ENCODE measurements at regions not wholly inside any gene's neighbourhood (a gene's known extent, or its start where the extent isn't known, plus 50 kb on each side); places are given as distances from the start of the nearest gene placed in this dataset.

- H3K4me3 ChIP-seq (ENCODE audit: insufficient read depth, low read depth, low read length): no peak overlapping the region
- H3K36me3 ChIP-seq (replicated peaks; ENCODE audit: control insufficient read depth, insufficient read depth, low read length): no peaks in the 10 kb centered on the region
- DNase-seq: no peak
- H3K27me3 ChIP-seq (ENCODE audit: control insufficient read depth, insufficient read depth, low read length): no peaks in the 10 kb centered on the region
Measured at GRCh38 chr6:6704103-6705060, 115.9 kb downstream of the LY86 start.

DNA sequence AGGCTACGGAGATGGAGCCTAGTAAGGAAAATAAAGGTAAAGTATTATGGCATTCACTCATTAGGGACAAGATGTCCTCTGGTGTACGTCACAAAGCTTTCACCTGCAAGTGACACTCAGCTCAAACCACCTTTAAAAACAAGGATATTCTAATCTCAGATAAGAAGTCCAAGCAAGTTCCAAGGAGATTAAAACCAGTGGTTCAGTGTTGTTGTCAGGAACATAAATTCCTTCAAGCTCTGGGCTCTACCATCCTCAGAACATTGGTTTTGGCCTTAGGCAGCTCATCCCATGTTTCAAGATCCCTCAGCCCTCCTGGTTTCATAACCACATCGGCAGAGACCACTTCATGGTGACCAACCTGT, 116.5 kb downstream of the LY86 start:
- Histone ChIP-seq H3K36me3 (replicated peaks; ENCODE audit: control insufficient read depth, insufficient read depth, low read length) (no peaks in the 10 kb centered on the region), H3K27me3 (ENCODE audit: control insufficient read depth, insufficient read depth, low read length) (no peaks in the 10 kb centered on the region), H3K4me3 (ENCODE audit: insufficient read depth, low read depth, low read length) (no peak overlapping the region)
- DNase-seq: no peak

- no peak overlapping the region for H3K4me3 ChIP-seq (ENCODE audit: insufficient read depth, low read depth, low read length)
- H3K36me3 ChIP-seq (replicated peaks; ENCODE audit: control insufficient read depth, insufficient read depth, low read length): no peaks in the 10 kb centered on the region
- H3K27me3 ChIP-seq (ENCODE audit: control insufficient read depth, insufficient read depth, low read length): no peaks in the 10 kb centered on the region
- DNase-seq: no peak
Measured at GRCh38 chr6:6705915-6706675, 117.6 kb downstream of the LY86 start.

- Histone ChIP-seq H3K36me3 (replicated peaks; ENCODE audit: control insufficient read depth, insufficient read depth, low read length) (no peaks in the 10 kb centered on the region), H3K4me3 (ENCODE audit: insufficient read depth, low read depth, low read length) (no peak overlapping the region), H3K27me3 (ENCODE audit: control insufficient read depth, insufficient read depth, low read length) (no peaks in the 10 kb centered on the region)
- DNase-seq: no peak
Measured at GRCh38 chr6:6707143-6707542, 118.6 kb downstream of the LY86 start.

DNA sequence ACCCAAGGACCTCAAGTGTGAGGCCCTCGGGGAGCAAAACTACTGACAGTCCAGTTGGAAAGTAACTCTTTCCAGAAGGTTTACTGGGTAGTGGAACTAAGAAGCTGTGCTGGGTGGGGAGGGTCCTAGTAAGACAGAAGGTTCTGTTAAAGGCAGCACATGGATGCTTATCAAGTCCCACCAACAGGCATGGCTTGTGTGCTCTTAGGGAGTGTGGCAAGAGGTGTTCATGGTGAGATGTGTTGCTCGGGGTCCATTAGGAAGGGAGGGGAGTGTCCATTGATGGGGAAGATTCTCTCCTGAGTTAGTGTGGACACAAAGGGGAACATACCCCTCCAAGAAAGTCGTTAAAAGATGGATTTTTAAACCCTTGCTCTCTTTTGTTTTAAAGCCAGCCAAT, 120.6 kb downstream of the LY86 start:
- H3K4me3 ChIP-seq (ENCODE audit: insufficient read depth, low read depth, low read length): no peak overlapping the region
- no peaks in the 10 kb centered on the region for H3K36me3 ChIP-seq (replicated peaks; ENCODE audit: control insufficient read depth, insufficient read depth, low read length)
- H3K27me3 ChIP-seq (ENCODE audit: control insufficient read depth, insufficient read depth, low read length): no peaks in the 10 kb centered on the region
- no peak for DNase-seq

- H3K27me3 ChIP-seq (ENCODE audit: control insufficient read depth, insufficient read depth, low read length): no peaks in the 10 kb centered on the region
- no peaks in the 10 kb centered on the region for H3K36me3 ChIP-seq (replicated peaks; ENCODE audit: control insufficient read depth, insufficient read depth, low read length)
- DNase-seq: no peak
- no peak overlapping the region for H3K4me3 ChIP-seq (ENCODE audit: insufficient read depth, low read depth, low read length)
Measured at GRCh38 chr6:6711031-6711785, 122.7 kb downstream of the LY86 start.

DNA sequence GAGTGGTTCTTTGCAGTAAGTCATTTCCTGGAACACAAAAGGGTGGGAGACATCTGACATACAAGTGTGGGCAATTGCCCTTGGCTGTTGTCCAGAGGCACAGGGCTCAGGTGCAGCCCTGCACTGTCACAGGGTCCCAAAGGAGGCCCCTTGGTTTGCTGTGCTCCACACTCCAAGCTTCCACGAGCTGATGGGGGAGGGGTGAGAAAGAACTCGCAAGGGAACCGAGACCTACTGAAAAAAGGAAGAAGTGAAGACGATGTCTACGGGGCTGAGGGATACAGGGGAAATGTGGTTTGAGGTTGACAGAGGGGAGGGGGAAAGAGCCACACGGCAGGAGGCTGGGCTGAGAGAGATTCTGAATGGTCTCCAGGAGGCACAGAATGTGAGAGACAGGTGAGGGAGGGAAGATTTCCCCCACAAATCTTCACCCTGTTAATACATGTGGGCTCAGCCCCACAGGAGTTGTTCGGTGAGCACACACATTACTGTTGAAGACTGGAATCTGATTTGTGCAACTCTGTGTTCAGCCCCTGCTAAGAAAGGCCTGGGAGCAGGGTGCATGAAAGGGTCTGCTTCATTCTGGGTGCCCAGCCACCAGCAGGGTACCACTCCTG, 123.4 kb downstream of the LY86 start:
- Histone ChIP-seq H3K36me3 (replicated peaks; ENCODE audit: control insufficient read depth, insufficient read depth, low read length) (no peaks in the 10 kb centered on the region), H3K4me3 (ENCODE audit: insufficient read depth, low read depth, low read length) (no peak overlapping the region), H3K27me3 (ENCODE audit: control insufficient read depth, insufficient read depth, low read length) (no peaks in the 10 kb centered on the region)
- DNase-seq: no peak

DNA sequence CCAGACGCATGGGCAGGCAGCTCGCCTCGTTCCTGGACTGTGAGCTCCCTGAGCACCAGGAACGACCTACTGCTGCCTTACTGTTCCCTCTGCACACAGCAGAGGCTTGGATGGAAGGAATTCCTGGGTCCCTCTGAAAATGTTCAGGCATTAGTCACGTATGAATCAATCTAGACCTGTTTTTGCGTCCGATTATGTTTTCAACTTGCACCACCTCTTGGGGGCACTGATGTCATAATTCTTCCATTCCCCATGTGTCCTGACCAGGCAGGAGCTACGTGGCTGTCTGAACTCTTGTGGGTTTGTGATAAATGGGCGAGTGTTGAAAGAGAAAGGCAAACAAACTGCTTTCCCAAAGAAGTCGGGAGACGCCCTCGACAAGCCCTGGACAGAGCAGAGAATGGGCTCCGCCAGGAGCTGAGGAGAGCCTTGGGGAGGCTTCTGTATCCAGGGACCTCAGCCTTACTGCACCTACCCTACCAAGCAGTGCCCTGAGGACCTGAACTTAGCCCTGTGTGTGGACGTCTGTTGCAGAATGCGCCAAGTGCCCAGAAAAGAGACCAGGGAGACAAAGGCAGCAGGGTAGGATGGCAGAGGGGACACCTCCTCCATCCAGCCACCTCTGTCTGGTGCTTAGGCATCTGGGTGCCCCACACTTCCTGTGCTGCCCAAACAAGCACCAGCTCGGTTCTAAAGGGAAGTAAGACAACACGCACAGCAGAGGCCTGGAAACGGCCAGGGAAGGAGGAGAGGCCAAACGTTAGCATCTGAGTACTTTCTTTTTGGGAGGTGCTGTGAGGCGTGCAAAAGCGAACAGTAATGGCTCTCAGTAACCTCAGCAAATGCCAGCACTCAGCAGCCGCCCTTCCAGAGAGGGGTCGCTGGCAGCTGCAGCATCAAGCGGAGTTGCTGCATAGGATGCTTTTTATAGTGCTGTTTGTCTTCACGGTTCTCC, 124.2 kb downstream of the LY86 start:
- no peaks in the 10 kb centered on the region for H3K36me3 ChIP-seq (replicated peaks; ENCODE audit: control insufficient read depth, insufficient read depth, low read length)
- H3K27me3 ChIP-seq (ENCODE audit: control insufficient read depth, insufficient read depth, low read length): no peaks in the 10 kb centered on the region
- no peak for DNase-seq
- no peak overlapping the region for H3K4me3 ChIP-seq (ENCODE audit: insufficient read depth, low read depth, low read length)

DNA sequence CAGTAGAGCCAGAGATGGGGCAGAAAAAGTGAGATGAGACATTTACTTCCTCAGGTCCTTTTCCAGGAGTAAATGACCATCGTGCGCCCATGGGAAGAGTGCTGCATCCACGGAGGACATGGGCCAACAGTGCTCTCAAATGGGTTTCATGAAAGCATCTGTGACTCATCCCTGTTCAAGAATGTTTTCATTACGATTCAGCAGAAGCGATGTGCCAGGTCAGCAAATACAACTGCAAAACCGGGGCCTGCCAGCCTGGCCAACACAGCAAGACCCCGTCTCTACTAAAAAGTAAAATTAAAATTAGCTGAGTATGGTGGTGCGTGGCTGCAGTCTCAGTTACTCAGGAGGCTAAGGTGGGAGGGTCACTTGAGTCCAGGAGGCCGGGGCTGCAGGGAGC, 125.1 kb downstream of the LY86 start:
- no peak for DNase-seq
- H3K27me3 ChIP-seq (ENCODE audit: control insufficient read depth, insufficient read depth, low read length): no peaks in the 10 kb centered on the region

GRCh38 chr6:6714118-6714897, 125.8 kb downstream of the LY86 start:
- no peaks in the 10 kb centered on the region for H3K27me3 ChIP-seq (ENCODE audit: control insufficient read depth, insufficient read depth, low read length)
- no peaks in the 10 kb centered on the region for H3K36me3 ChIP-seq (replicated peaks; ENCODE audit: control insufficient read depth, insufficient read depth, low read length)
- DNase-seq: no peak
- no peak overlapping the region for H3K4me3 ChIP-seq (ENCODE audit: insufficient read depth, low read depth, low read length)

More for the DNA sequence above, 125.1 kb downstream of the LY86 start:
- H3K4me3 ChIP-seq (ENCODE audit: insufficient read depth, low read depth, low read length): no peak overlapping the region
- H3K36me3 ChIP-seq (replicated peaks; ENCODE audit: control insufficient read depth, insufficient read depth, low read length): no peaks in the 10 kb centered on the region

DNA sequence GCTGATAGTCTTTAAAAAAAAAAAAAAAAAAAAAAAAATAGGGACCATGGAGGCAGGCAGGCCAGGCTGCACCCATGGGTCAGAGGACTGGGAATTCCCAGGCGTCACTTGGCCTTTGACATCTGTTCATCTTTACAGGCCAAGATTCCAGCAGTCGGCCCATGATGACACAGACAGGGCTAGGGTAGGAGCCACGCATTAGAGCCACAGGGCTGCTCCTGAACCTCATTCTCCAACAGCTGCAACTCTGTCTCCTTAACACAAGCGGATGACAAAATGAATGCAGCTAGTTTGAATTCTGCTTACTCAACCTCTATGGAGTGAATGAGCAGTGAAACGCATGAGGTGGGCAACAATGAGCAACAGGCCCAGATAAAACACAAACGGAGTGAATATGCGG, 126.4 kb downstream of the LY86 start:
- H3K36me3 ChIP-seq (replicated peaks; ENCODE audit: control insufficient read depth, insufficient read depth, low read length): no peaks in the 10 kb centered on the region
- no peaks in the 10 kb centered on the region for H3K27me3 ChIP-seq (ENCODE audit: control insufficient read depth, insufficient read depth, low read length)
- no peak for DNase-seq
- no peak overlapping the region for H3K4me3 ChIP-seq (ENCODE audit: insufficient read depth, low read depth, low read length)

GRCh38 chr6:6715465-6715864, 126.9 kb downstream of the LY86 start:
- no peaks in the 10 kb centered on the region for H3K27me3 ChIP-seq (ENCODE audit: control insufficient read depth, insufficient read depth, low read length)
- no peaks in the 10 kb centered on the region for H3K36me3 ChIP-seq (replicated peaks; ENCODE audit: control insufficient read depth, insufficient read depth, low read length)
- H3K4me3 ChIP-seq (ENCODE audit: insufficient read depth, low read depth, low read length): no peak overlapping the region
- DNase-seq: no peak
